ENCODE measurements at regions not wholly inside any gene's neighbourhood (a gene's known extent, or its start where the extent isn't known, plus 50 kb on each side); places are given as distances from the start of the nearest gene placed in this dataset.

DNA sequence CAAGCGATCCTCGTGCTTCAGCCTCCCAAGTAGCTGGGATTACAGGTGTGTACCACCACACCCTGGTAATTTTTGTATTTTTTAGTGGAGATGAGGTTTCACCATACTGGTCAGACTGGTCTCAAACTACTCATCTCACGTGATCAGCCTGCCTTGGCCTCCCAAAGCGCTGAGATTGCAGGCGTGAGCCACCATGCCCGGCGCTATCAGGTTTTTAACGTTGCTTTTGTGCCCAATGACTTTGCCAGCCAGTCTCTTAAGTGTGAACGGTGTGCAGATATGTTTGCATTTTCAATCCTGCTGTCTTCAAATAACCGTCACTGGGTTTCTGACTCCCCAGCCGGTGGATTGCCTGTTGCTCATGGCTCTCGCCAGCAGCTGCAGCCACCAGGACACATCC is 201.8 kb upstream of the PPP2R2D start:
- Histone ChIP-seq H3K4me1 (ENCODE audit: control insufficient read depth, insufficient read depth, low read length, poor library complexity, severe bottlenecking) (no peaks in the 10 kb centered on the region), H3K4me3 (ENCODE audit: extremely low read depth, insufficient read depth, low read length, poor library complexity, severe bottlenecking) (no peak overlapping the region), H3K27ac (ENCODE audit: low read depth, low read length, severe bottlenecking) (no peak overlapping the region), H3K36me3 (ENCODE audit: control insufficient read depth, insufficient read depth, low read length) (no peaks in the 10 kb centered on the region), H3K9me3 (ENCODE audit: control insufficient read depth, low read length) (no peaks in the 10 kb centered on the region)
- WGBS, 2 experiments (ENCODE audit: insufficient coverage in 2 of 2), result 91 to 94% methylated on average over 9 to 11 of the region's 12 CpGs

- no peaks in the 10 kb centered on the region for H3K4me1 ChIP-seq (ENCODE audit: control insufficient read depth, insufficient read depth, low read length, poor library complexity, severe bottlenecking)
Measured at GRCh38 chr10:131700032-131700431, 200.8 kb upstream of the PPP2R2D start.

GRCh38 chr10:131700506-131700905 is 200.3 kb upstream of the PPP2R2D start:
- 80 to 88% methylated on average over 10 of the region's 10 CpGs for WGBS, 2 experiments (ENCODE audit: insufficient coverage in 2 of 2)
- Histone ChIP-seq H3K27ac (ENCODE audit: low read depth, low read length, severe bottlenecking) (no peak overlapping the region), H3K36me3 (ENCODE audit: control insufficient read depth, insufficient read depth, low read length) (no peaks in the 10 kb centered on the region), H3K4me3 (ENCODE audit: extremely low read depth, insufficient read depth, low read length, poor library complexity, severe bottlenecking) (no peak overlapping the region), H3K4me1 (ENCODE audit: control insufficient read depth, insufficient read depth, low read length, poor library complexity, severe bottlenecking) (no peaks in the 10 kb centered on the region), H3K9me3 (ENCODE audit: control insufficient read depth, low read length) (no peaks in the 10 kb centered on the region)

More at GRCh38 chr10:131700032-131700431, 200.8 kb upstream of the PPP2R2D start:
- Histone ChIP-seq H3K9me3 (ENCODE audit: control insufficient read depth, low read length) (no peaks in the 10 kb centered on the region), H3K36me3 (ENCODE audit: control insufficient read depth, insufficient read depth, low read length) (no peaks in the 10 kb centered on the region), H3K4me3 (ENCODE audit: extremely low read depth, insufficient read depth, low read length, poor library complexity, severe bottlenecking) (no peak overlapping the region), H3K27ac (ENCODE audit: low read depth, low read length, severe bottlenecking) (no peak overlapping the region)
- 84 to 90% methylated on average over 6 of the region's 7 CpGs for WGBS, 2 experiments (ENCODE audit: insufficient coverage in 2 of 2)

DNA sequence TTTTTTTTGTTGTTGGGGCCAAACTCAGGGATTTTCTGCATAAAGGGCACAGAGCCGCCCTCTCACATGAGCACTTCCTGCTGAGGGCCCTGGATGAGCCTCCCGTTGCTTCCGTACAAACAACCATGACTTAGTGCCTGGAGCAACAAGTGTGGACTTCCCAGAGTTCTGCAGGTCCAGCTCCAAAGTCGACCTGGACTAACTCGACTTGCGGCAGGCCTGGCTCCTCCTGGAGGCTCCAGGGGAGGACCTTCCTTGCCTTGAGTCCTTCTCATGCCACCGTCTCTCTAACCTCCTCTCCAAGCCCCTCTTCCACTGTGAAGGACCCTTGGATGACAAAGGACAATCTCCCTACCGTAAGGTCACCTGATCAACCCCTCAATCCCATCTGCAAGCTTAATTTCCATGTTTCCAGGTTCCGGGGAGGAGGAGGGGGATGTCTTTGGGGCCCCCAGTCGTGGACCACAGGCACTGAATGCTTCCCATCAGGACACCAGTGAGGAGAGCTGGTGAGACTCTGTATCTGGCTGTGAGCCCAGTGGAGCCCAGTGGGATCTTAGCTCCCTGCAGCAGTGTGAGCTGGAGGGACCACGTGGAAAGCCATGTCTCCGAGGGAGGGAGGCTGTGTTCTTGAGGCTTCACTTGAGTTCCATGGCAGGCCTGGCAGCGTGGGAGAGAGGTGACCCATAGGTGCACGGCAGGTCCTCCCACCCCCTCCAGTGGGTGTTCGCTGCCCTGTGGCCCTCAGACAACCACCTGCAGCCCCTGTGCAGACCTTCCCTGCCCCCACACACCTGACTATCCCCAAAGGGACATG is 199.5 kb upstream of the PPP2R2D start:
- Histone ChIP-seq H3K4me3 (ENCODE audit: extremely low read depth, insufficient read depth, low read length, poor library complexity, severe bottlenecking) (no peak overlapping the region), H3K9me3 (ENCODE audit: control insufficient read depth, low read length) (no peaks in the 10 kb centered on the region), H3K36me3 (ENCODE audit: control insufficient read depth, insufficient read depth, low read length) (no peaks in the 10 kb centered on the region), H3K27ac (ENCODE audit: low read depth, low read length, severe bottlenecking) (no peak overlapping the region), H3K4me1 (ENCODE audit: control insufficient read depth, insufficient read depth, low read length, poor library complexity, severe bottlenecking) (no peaks in the 10 kb centered on the region)
- WGBS, 2 experiments (ENCODE audit: insufficient coverage in 2 of 2), result 92% methylated on average over 11 to 12 of the region's 15 CpGs

DNA sequence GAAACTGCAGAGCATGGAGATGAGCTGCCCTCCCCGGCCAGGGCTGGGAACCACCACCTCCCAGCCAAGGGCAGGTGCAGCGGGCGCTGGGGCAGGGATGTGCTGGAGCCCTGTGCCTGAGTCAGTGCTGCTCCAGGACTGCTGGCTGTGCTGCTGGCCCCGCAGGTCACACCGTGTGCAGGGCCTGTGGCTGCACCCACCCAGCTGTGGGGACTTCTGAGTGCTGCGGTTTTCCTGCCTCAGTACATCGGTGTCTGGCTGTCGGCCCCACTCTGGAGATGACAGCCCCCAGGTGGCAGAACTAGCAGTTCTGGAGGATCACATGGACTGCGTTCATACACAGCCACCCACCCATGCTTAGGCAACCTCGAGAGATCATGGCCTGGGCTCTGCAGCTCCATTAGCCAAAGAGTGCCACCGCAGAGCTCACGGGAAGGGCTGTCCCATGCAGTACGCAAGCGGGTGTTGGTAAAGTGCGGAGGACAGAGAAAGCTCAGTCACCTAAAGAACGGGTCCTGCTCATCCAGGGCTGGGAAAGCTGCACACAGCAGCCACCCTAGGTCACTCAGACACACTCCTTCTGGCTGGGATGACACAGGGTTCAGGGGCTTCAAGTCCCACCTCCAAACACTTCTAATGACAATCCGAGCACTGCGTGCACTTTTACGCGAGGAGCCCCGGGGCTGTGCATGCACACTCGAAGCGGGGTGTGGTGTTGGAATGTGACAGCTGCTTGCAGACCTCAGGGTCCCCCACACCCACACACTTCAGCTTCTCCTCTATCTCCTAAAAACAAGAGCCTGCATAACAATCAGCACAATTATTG is 198.1 kb upstream of the PPP2R2D start:
- H3K4me1 ChIP-seq (ENCODE audit: control insufficient read depth, insufficient read depth, low read length, poor library complexity, severe bottlenecking), result no peaks in the 10 kb centered on the region
- no peak overlapping the region for H3K4me3 ChIP-seq (ENCODE audit: extremely low read depth, insufficient read depth, low read length, poor library complexity, severe bottlenecking)
- H3K9me3 ChIP-seq (ENCODE audit: control insufficient read depth, low read length), result no peaks in the 10 kb centered on the region
- H3K27ac ChIP-seq (ENCODE audit: low read depth, low read length, severe bottlenecking), result no peak overlapping the region
- 78 to 88% methylated on average over 17 of the region's 23 CpGs for WGBS, 2 experiments (ENCODE audit: insufficient coverage in 2 of 2)
- H3K36me3 ChIP-seq (ENCODE audit: control insufficient read depth, insufficient read depth, low read length), result no peaks in the 10 kb centered on the region

DNA sequence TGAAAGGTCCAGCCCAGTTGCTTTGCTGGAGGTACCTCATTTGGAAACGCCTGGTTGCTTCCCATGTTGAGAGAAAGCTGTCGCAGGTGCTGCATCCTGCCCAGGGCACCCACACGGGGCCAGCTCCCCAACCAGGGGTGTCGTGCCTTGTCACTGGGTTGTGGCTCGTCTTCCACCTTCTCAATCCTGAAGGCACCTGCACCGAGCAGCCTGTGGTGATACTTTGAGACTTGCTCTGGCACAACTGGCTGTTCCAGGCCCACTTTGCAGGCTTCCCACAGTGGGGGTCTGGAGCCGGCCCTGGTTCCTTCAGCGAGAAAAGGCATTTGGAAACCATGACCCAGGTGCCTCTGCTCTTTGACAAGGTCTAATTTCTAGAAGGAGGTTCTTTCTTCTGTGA is 197.3 kb upstream of the PPP2R2D start:
- no peaks in the 10 kb centered on the region for H3K4me1 ChIP-seq (ENCODE audit: control insufficient read depth, insufficient read depth, low read length, poor library complexity, severe bottlenecking)
- no peak overlapping the region for H3K4me3 ChIP-seq (ENCODE audit: extremely low read depth, insufficient read depth, low read length, poor library complexity, severe bottlenecking)
- no peaks in the 10 kb centered on the region for H3K9me3 ChIP-seq (ENCODE audit: control insufficient read depth, low read length)
- no peak overlapping the region for H3K27ac ChIP-seq (ENCODE audit: low read depth, low read length, severe bottlenecking)
- H3K36me3 ChIP-seq (ENCODE audit: control insufficient read depth, insufficient read depth, low read length), result no peaks in the 10 kb centered on the region
- WGBS, 2 experiments (ENCODE audit: insufficient coverage in 2 of 2), result 89 to 91% methylated on average over 6 to 8 of the region's 8 CpGs

- 86 to 87% methylated on average over 6 of the region's 8 CpGs for WGBS, 2 experiments (ENCODE audit: insufficient coverage in 2 of 2)
- Histone ChIP-seq H3K4me3 (ENCODE audit: extremely low read depth, insufficient read depth, low read length, poor library complexity, severe bottlenecking) (no peak overlapping the region), H3K4me1 (ENCODE audit: control insufficient read depth, insufficient read depth, low read length, poor library complexity, severe bottlenecking) (no peaks in the 10 kb centered on the region), H3K9me3 (ENCODE audit: control insufficient read depth, low read length) (no peaks in the 10 kb centered on the region), H3K36me3 (ENCODE audit: control insufficient read depth, insufficient read depth, low read length) (no peaks in the 10 kb centered on the region), H3K27ac (ENCODE audit: low read depth, low read length, severe bottlenecking) (no peak overlapping the region)
Measured at GRCh38 chr10:131703941-131704340, 196.9 kb upstream of the PPP2R2D start.

DNA sequence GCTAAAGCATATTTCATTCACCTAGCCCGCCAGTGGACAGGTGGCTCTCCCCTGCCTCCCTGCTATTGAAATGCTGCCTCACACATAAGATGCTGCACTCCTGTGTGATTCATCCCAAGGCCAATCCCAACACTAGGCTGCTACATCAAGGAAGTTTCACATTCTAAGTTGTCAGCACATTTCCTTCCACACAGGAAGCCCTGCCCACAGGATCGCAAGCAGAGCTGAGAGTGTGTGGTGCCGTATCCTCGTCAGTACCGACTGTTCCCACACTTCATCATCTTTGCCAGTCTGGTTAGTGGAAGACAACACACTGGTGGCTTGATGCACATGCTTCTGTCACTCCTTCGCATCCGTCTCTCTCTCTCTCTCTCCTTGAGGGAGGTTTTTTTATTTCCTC is 194.3 kb upstream of the PPP2R2D start:
- Histone ChIP-seq H3K9me3 (ENCODE audit: control insufficient read depth, low read length) (no peaks in the 10 kb centered on the region), H3K4me1 (ENCODE audit: control insufficient read depth, insufficient read depth, low read length, poor library complexity, severe bottlenecking) (no peaks in the 10 kb centered on the region), H3K36me3 (ENCODE audit: control insufficient read depth, insufficient read depth, low read length) (no peaks in the 10 kb centered on the region), H3K4me3 (ENCODE audit: extremely low read depth, insufficient read depth, low read length, poor library complexity, severe bottlenecking) (no peak overlapping the region), H3K27ac (ENCODE audit: low read depth, low read length, severe bottlenecking) (no peak overlapping the region)
- 89 to 94% methylated on average over 5 to 7 of the region's 7 CpGs for WGBS, 2 experiments (ENCODE audit: insufficient coverage in 2 of 2)

DNA sequence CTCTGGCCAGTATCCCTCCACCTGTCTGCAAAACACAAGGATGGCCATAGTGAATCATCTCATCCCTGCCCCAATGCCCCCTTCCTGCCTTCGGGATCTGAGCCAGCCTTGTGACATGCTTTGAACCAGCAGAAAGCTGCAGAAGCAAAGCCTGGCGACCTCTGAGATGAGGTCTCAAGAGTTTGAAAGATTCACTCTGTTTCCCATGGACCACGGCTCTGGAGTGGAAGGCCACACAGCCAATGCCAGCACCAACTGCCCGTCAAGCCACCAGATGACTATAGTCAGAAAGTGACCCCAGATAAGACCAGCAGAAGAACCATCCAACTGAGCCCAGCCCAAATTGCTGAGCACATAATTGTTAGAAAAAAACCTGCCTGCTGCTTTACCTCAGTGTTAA is 193.9 kb upstream of the PPP2R2D start:
- H3K9me3 ChIP-seq (ENCODE audit: control insufficient read depth, low read length), result no peaks in the 10 kb centered on the region
- no peaks in the 10 kb centered on the region for H3K4me1 ChIP-seq (ENCODE audit: control insufficient read depth, insufficient read depth, low read length, poor library complexity, severe bottlenecking)
- H3K36me3 ChIP-seq (ENCODE audit: control insufficient read depth, insufficient read depth, low read length), result no peaks in the 10 kb centered on the region
- no peak overlapping the region for H3K4me3 ChIP-seq (ENCODE audit: extremely low read depth, insufficient read depth, low read length, poor library complexity, severe bottlenecking)
- WGBS, 2 experiments (ENCODE audit: insufficient coverage in 2 of 2), result 73 to 78% methylated on average over 4 of the region's 4 CpGs
- H3K27ac ChIP-seq (ENCODE audit: low read depth, low read length, severe bottlenecking), result no peak overlapping the region

DNA sequence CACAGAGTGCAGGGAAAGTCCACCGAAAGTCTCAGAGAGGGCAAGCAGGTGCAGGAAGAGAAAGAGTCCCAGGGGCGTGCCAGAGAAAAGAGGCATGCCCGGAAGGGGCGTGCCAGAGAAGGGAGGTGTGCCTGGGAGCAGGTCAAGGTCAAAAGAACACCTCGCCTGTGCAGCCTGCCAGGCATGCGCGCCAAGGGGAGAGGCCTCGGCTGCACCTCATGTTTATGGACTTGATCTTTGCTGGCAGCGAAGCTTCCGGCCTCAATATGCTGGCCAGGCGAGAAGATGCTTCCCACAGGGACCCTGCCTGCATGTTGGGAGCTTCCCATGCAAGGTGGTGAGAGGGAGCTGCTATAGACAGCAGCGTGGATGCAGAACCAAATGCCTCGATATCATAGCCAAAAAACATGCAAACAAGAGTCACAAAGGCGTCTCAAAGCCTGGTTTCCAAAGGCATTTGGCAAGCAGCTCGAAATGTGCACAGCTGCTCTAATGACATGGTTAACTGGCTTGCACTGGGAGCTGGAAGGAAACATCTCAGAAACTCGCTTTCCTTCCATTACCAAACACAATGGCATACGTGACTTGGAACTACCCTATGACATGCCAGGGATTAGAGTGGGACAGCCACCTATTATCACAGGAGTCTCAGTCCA is 192.5 kb upstream of the PPP2R2D start:
- H3K36me3 ChIP-seq (ENCODE audit: control insufficient read depth, insufficient read depth, low read length), result no peaks in the 10 kb centered on the region
- WGBS, 2 experiments (ENCODE audit: insufficient coverage in 2 of 2), result 90 to 92% methylated on average over 14 to 15 of the region's 17 CpGs
- no peaks in the 10 kb centered on the region for H3K9me3 ChIP-seq (ENCODE audit: control insufficient read depth, low read length)
- H3K4me3 ChIP-seq (ENCODE audit: extremely low read depth, insufficient read depth, low read length, poor library complexity, severe bottlenecking), result no peak overlapping the region
- H3K4me1 ChIP-seq (ENCODE audit: control insufficient read depth, insufficient read depth, low read length, poor library complexity, severe bottlenecking), result no peaks in the 10 kb centered on the region
- no peak overlapping the region for H3K27ac ChIP-seq (ENCODE audit: low read depth, low read length, severe bottlenecking)

Data from mesodermal cell (in vitro differentiated cells).